ENCODE measurements at regions not wholly inside any gene's neighbourhood (a gene's known extent, or its start where the extent isn't known, plus 50 kb on each side); places are given as distances from the start of the nearest gene placed in this dataset.

- TF ChIP-seq, protein P1, sequence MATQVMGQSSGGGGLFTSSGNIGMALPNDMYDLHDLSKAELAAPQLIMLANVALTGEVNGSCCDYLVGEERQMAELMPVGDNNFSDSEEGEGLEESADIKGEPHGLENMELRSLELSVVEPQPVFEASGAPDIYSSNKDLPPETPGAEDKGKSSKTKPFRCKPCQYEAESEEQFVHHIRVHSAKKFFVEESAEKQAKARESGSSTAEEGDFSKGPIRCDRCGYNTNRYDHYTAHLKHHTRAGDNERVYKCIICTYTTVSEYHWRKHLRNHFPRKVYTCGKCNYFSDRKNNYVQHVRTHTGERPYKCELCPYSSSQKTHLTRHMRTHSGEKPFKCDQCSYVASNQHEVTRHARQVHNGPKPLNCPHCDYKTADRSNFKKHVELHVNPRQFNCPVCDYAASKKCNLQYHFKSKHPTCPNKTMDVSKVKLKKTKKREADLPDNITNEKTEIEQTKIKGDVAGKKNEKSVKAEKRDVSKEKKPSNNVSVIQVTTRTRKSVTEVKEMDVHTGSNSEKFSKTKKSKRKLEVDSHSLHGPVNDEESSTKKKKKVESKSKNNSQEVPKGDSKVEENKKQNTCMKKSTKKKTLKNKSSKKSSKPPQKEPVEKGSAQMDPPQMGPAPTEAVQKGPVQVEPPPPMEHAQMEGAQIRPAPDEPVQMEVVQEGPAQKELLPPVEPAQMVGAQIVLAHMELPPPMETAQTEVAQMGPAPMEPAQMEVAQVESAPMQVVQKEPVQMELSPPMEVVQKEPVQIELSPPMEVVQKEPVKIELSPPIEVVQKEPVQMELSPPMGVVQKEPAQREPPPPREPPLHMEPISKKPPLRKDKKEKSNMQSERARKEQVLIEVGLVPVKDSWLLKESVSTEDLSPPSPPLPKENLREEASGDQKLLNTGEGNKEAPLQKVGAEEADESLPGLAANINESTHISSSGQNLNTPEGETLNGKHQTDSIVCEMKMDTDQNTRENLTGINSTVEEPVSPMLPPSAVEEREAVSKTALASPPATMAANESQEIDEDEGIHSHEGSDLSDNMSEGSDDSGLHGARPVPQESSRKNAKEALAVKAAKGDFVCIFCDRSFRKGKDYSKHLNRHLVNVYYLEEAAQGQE (IDR thresholded peaks at IDR 0.05; ENCODE audit: insufficient replicate concordance, low read depth) = no peak
- TF ChIP-seq CTCF (IDR thresholded peaks at IDR 0.05; ENCODE audit: insufficient read depth, low read length) (no peak), SPI1 (IDR thresholded peaks at IDR 0.05; ENCODE audit: borderline replicate concordance, low read depth) (no peak), POLR2AphosphoS5 (IDR thresholded peaks at IDR 0.05; ENCODE audit: low read depth) (no peak), GABPA (IDR thresholded peaks at IDR 0.05; ENCODE audit: low read depth) (no peak)
Observed at GRCh38 chr2:226086190-226086589, 686.7 kb downstream of the NYAP2 start.
